ENCODE measurements at regions not wholly inside any gene's neighbourhood (a gene's known extent, or its start where the extent isn't known, plus 50 kb on each side); places are given as distances from the start of the nearest gene placed in this dataset.
A peak's percentile ranks its signal among the peaks of the same experiment; 100 is the strongest.
"Not testable (repeated sequence)": the region's sequence is repeated elsewhere in the genome, so short reads cannot be mapped to it uniquely, and the experiment has no call there.

DNA sequence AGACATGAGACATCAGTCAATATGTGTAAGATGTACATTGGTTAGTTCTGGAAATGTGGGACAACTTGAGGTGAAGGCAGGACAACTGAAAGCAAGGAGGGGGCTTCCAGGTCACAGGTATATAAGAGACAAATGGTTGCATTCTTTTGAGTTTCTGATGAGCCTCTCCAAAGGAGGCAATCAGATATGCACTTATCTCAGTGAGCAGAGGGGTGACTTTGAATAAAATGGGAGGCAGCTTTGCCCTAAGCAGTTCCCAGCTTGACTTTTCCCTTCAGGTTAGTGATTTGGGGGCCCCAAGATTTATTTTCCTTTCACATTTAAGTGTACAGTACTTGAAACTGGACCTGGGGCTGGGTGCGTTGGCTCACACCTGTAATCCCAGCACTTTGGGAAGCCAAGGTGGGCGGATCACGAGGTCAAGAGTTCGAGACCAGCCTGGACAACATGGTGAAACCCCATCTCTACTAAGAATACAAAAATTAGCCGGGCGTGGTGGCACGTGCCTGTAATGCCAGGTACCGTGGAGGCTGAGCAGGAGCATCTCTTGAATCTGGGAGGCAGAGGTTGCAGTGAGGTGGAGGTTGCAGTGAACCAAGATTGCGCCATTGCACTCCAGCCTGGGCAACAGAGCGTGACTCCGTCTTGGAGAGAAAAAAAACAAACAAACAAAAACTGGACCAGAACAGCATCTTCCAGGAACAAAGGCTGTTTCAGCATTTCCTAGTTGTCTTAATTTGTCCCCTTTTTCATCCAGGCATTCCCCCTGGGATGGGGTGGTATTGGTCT lies 130.9 kb upstream of the ZNF746 start:
- DNase-seq = not testable (repeated sequence)

DNA sequence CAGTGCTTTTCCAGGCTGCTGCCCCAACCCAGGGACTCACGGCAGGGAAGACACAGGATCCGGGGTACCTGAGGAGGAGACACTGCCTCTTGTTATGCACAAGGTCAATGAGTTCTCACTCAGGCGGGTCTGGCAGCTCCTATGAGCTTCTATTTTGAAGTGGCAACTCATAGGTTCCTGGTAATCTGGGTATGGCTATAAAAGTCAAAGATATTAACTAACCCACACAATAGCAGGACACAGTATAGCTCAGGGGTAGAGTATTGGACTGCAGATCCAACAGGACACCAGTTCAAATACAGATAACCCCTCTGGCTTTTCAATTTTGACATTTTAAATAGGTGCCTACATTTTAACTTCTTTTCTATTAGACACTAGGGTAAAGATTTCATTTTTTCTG lies 130.3 kb upstream of the ZNF746 start:
- DNase-seq = no peak

DNA sequence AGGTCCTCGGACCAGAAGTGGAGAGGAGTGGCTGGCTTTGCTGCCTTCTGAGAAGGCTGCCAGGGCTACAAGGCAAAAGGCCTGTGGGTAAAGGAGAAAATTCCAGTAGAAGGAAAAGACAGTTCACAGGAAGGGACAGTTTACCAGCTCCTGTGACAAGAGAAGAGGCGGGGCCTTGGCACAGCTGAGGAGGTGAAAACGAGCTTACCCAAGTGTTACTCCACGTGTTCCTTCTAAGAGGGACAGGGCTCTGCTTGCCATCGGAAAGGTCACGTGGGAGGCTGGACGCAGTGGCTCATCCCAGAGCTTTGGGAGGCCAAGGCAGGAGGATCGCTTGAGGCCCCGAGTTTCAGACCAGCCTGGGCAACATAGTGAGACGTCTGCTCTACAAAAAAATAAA lies 129.4 kb upstream of the ZNF746 start:
- DNase-seq = no peak

DNA sequence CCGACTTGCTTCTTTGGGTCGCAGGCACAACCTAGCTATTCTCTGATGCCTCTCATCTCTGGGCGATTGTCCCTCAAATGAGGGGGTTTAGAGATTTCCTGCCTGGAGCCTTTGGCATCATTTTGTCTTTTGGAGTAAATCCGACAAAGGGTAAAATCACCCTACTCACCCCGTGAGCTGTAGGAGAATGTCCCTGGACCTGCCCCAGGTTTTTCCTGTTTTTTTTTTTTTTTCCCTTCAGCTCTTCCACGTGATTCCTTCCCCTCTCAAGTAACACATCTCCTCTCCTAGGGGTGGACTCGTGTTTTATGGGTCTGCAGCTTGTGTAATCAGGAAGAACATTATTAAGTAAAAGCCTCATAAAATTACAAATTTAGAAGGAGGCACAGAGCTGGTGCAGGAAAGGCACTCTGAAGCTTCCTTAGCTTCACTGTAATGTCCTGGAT lies 128.4 kb upstream of the ZNF746 start:
- no peak for DNase-seq

DNA sequence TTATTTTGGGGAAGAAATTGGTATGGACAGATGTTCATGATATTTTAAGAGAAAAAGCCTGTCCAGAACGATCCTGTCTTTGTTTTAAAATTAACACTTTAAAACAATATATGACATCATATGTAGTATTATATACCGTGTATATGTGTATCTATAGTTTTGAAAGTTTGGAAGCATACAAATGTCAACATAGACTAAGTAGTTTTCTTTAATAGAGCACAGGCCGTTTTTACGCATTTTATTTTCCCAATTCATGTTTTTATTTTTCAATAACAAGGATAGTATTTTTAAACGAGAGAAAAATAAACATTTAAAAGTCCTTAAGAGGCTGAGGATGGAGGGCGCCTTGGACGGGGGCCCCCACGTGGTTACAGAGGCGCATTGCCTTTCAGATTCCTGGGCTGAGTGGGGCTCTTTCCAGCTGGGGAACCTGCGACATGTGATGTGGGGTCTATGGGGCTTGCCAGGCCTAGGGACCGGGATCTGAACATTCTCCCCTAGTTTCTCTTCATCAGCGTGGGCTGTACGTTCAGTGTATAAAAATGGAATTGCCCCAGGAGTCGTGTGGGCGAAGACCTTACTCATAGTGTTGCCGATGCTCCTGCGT lies 127.8 kb upstream of the ZNF746 start:
- peak; percentile 51 for DNase-seq

DNA sequence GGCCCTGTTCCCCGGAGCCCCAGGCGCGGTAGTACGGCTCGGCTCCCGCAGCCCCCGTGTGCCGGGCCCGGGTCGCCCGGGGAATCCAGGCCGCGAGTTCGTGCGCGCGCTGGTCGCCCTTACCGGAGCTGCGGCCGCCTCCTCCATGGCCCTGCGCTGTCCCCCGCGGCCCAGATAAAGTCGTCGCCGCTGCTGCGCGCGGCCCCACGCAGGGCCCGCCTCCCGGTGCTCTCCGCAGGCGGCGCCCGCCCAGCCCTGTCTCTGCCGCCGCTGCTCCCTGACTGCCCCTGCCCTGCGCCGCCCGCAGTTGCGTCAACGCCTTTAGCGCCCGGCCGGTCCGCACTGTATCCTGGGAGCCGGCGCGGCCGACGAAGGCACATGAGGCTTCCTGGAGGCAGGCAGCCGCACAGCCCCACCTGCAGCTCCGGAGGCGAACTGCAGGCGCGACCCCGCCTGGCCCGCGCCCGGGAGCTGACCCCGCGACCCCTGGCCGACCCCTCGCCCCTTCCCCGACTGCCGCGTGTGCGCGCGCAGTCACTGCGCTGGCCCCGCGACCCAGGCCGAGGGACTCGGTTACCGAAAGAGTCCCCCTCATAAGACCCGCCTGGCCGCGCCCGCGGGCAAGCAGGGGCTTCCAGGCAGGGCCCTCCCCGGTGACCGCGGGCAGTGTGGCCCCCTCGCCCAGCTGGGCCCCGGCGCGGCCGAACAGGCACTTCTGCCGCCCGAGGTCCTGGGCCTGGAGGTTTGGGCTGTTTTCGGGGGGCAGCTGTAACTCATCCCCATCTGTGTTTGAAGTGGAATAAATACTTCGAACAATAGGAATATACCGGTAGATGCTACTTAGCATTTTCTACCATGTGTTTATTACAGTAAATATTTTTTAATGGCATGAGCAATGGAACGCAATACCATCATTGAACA lies 127.1 kb upstream of the ZNF746 start:
- peak; percentile 92 for DNase-seq

DNA sequence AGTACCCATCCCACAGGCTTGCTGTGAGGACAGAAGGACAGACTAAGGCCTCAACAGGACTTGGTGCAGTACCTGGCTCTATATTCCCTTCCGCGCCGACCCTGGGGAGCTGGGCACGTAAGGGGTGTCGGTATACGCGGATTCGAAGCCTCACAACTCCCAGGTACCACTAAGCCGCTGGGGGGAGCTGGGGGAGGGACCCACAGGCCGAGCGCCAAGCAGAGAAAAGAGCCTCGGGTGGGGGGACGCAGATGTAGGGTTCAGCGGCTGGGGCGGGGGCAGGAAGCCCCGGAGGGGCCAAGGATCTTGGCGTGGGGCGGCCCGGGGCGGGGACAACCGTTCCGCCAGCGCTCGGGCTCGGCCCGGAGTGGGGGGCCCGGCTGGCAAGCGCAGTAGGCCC lies 126.4 kb upstream of the ZNF746 start:
- DNase-seq = peak; percentile 37

DNA sequence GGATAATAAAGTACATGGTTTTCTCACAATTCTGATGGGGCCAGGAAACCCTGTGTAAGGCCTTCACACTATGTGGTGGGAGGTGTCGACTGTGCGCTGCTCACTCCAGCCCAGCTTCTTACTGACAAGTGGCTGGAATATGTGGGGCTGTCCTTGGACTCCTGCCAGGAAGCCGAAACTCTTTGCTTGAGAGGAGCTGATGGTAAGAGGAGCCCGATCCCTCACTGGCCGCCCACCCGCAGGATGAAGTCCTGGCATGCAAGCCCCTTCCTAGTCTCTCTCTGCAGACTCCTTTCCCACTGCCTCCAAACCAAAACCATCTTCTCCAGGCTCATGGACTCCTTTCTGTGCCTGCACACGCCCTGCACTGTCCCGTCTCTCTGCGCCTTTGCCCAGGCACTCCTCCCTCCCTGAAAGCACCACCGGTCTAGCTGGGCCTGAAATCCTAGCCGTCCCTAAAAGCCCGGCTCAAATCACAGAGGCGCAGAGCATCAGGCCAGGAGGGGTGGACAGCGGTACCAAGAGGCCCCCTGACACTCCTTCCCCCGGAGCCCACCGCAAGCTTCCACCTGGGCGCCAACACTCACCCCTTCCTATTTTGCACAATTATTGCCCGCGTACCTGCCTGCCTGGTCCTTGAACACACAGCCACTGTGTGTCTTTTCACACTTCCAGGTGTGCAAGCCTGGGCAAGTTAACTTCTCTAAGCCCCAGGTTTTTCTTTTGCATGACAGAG lies 125.8 kb upstream of the ZNF746 start:
- DNase-seq = not testable (repeated sequence)

DNA sequence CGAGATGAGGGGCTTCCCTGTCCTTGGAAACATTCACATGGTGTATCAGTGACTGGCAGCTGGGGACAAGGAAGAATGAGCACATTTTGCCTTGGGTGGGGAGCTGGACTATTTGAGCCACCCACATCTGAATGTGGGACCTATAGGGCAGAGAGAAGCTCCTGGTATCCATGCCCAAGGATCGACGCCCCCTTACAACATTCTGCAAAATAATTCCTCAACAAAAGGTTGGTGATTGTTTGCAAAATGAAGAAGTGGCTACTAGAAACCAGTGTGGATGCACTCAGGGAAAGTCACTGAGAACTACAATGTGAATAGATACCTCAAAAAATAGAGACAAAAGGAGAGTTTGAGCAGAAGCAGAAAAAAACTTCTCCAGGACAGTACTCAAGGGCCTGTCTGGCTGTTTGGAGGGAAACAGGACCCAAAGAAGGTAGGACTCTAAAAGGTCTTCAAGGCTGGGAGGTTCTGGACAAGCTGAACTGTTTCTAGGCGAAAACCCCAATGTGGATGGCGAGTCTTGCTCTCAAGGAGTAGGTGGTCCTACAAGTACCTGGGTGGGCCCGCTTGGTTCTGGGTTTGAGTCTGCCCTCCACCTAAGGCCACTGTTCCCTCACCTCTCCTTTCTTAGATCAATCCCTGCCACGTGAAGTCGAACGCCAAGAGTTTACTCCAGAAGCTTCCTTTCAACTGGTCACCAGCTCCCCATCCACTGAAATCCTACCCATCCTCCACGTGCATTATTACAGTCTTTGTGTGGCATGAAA lies 125.0 kb upstream of the ZNF746 start:
- DNase-seq = no peak

DNA sequence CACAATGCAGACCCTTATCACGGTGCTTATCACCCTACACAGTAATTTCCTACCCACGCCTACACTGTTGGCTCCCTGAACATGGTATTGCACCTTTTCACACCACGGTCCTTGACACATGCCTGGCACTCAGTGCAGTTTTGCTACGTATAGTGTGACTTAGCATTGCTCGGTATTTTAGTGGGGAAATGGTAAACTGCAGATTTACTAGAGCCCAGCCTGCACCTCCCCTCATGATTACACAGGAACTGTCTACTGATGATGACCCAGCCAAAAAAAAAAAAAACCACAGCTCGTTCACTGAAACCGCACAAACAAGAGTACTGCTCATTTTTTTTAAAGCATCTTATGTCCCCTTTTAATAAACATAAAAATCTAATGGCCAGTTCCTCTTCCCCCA lies 124.2 kb upstream of the ZNF746 start:
- peak; percentile 60 for DNase-seq

DNA sequence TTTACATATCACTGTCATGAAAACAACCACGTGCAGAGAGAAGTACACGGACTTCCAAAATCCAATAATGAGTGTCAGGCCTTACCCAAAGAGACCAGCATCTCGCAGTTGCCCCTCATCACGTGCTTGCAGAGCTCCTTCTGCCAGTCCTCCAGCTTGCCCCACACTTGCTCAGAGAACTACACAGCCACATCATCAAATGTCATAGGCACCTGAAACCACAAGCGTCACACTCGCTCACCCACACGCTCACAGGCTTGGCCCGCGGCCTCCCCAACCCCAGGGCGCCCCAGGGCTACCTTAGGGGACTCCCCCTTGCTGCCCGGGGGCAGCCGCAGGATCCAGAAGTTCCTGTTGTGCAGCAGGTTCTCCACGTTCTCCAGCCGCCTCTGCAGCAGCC lies 123.4 kb upstream of the ZNF746 start:
- DNase-seq = peak; percentile 32

DNA sequence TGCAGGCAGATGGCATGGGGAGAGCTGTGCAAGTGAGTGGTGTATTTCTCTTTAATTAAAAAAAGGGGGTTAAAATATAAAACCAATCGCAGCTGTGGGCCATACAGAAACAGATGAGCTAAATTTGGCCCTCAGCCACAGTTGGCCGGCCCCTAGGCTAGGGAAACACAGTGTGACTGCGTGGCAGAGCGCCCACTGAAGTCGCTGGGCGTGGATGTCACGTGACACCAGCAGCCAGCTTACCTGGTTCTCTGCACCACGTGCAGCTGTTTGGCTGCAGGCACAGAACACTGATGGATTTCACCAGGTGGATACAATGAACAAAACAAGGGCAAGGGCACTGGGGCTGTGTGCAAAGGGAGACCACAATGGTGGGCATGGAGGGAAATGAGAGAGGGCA lies 119.3 kb upstream of the ZNF746 start:
- DNase-seq = no peak

DNA sequence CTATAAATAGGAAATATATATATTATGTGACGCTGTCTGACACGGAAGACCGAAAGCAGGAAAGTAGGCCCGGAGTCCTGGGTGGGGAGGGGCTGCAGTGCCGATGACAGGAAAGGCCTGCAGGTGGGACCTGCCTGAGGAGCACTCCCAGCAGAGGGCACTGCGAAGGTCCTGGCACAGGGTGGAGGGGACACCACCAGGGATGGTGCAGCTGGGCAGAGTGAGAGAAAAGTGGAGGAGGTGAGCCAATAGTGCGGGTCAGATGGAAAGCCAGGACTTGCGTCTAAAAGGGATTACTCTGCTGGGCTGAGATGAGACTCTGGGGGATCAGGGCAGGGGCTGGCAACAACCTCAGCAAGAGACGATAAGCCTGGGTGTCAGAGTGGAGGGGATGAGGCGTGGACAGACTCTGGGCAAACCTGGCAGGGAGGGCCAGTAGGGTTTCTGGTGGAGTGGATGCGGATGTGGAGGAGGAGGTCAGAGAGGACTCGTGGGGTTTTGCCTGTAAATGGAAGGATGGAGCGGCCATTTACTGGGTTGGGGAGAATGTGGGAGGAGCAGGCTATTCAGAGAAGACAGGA lies 118.2 kb upstream of the ZNF746 start:
- DNase-seq = no peak

DNA sequence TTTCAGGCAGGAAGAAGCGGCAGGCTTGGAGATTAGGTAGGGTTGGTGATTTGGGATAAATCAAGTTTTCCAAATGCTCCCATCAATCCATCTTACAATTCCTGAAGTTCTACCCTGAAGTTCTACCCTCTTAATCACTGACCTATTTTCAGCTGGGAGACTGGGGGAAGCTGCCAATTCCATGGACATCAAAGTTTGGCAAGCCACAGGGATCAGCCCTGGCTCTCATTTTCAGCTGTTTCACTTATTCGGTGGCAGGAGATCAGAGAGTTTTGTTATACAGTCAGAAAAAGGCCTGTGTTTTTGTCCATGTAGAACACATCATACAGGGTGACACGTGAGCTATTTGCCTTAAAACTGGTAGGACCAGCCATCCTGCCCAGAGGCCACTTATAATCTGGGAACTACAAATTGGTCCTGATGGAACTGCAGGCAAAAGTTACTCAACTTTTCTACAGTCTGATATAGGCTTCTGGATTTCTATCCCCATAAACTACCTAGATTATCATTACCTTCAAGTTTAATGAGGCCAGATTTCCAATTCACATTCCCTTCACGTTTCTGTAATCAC lies 112.9 kb upstream of the ZNF746 start:
- DNase-seq = no peak

DNA sequence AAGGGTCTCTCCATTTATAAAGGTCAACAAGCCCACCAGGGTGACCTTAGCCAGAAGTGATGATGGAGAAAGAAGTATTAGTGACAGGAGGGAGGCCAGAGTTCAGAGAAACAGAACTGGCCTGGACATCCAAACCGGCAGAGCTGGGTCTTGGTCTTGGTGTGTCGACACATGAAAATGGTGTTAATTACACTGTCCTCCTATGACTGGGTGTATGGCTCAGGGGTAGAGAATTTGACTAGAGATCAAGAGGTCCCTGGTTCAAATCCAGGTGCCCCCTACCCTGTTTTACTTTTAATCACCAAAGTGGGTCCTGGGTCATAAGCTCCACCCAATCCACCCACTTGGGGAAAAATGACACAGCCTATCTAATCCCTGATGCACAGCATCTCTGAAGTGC lies 110.6 kb upstream of the ZNF746 start:
- no peak for DNase-seq

DNA sequence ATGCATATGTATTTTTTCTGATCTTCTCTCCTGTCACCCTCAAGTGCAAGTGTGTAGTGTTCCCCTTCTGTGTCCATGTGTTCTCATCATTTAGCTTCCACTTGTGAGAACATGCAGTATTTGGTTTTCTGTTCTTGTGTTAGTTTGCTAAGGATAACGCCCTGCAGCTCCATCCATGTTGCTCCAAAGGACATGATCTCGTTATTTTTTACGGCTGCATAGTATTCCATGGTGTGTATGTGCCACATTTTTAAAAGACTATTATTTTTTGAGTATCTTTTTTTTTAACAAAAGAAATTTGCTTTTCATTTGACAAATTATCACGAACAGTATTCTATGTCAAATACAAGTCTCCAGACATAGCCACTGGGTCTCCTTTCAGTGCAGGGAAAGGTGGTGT lies 110.1 kb upstream of the ZNF746 start:
- DNase-seq = no peak

DNA sequence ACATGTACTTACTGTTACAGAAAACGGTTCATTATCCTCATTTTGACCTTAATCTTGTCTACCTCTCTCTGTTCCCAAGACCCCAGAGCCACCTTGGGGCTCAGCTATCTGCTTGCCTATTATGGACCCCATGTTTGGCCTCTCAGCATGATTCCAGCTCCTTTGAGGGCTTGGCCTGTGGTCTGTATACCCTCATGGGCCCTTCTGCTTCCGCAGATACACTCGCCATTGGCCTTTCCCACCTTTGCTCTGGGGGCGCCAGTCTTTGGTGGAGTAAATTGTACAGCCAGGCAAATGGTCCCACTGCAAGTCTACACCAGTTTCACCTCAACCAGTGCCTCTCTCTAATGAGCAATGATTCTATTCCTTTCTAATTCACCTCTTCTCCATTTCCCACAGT lies 109.2 kb upstream of the ZNF746 start:
- DNase-seq = no peak

DNA sequence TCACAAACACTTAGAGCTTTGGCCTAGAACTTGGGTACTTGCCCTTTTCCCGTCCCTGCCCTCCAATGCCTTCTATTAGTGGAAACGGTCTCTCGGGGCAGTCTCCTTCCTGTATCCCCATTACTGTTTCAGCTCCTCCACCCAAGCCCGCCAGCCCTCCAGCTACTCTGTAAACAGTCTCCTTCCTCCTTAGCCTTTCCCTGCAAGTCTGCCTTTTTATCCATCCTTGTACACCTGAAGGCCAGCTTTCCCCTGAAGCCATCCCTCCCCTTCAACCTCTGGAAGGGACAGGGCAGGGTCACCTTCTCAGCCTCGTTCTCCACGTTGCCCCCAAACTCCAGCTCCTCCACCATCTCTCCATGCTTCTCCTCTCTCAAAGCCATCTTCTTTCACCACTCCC lies 108.1 kb upstream of the ZNF746 start:
- DNase-seq = no peak

DNA sequence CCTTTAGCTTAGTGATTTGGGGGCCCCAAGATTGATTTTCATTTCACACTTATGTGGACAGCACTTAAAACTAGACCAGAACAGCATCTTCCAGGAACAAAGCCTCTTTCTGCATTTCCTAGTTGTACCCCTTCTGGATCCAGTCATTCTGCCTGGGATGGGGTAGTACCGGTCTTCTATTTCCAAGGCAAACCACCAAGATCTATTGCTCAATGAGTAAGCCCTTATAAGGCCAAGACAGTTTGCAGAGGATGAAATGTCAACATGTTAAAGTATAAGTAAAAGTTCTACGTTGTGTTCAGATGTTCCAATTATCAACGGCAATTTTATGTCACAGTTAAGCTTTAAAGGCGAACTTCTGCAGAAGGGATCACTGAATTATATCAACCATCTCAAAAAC lies 106.9 kb upstream of the ZNF746 start:
- no peak for DNase-seq

DNA sequence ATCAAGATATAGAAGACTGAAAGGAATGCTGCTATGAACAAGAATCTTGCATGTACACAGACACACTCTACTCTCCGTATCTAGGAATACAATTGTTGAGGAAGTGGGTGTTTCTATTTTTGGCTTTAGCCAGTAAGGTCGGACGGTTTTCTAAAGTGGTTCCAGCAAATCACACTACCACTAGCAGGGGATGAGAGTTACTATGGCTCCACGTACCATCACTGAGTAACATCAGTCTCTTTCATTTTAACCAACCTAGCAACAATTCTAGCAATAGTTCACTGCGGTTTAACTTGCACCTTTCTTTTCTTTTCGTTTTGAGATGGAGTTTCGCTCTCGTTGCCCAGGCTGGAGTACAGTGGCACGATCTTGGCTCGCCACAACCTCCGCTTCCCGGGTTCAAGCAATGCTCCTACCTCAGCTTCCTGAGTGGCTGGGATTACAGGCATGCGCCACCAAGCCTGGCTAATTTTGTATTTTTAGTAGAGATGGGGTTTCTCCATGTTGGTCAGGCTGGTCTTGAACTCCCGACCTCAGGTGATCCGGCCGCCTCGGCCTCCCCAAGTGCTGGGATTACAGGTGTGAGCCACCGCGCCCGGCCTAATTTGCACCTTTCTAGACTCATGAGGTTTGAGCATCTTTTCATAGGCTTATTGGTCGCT lies 103.2 kb upstream of the ZNF746 start:
- peak; percentile 10 for DNase-seq

Measured in CD4-positive, alpha-beta T cell treated with Interleukin-4 for 4 hours (primary cell).